IMR-90 (cell line): ENCODE measurements at regions not wholly inside any gene's neighbourhood (a gene's known extent, or its start where the extent isn't known, plus 50 kb on each side); places are given as distances from the start of the nearest gene placed in this dataset.

Experiments
- ATAC-seq: fragments of 200-7000 bp; cut with Tn5 transposase; 2 replicates; pipeline ENCODE4 v1.9.1; 2020; ENCODE audit warnings: low read depth, mild to moderate bottlenecking, moderate library complexity
- BruUV-seq: library from RNA; stranded (reverse); fragments of 400-500 nt; replicated peaks from 2 replicates; lab custom pipeline; 2021; lab: Mats Ljungman, UMichigan
- CTCF ChIA-PET: fragments of 300-600 bp; formaldehyde crosslinking; extraction: SDS; loops from one replicate; lab custom pipeline; 2021; ENCODE audit warnings: antibody characterized with exemption; lab: Yijun Ruan, JAX
- POLR2A ChIA-PET: fragments of 300-600 bp; sonication (Branson Sonifier 250); formaldehyde crosslinking; loops from one replicate; lab custom pipeline; 2022; ENCODE audit warnings: antibody characterized with exemption; ENCODE audit not compliant: unreplicated experiment; lab: Charles Lee
- DNase-seq: peaks from one replicate; pipeline ENCODE4 v3.0.0; 2013
- H2AFZ ChIP-seq: replicated peaks from 2 replicates; pipeline ENCODE3; 2013; ENCODE audit warnings: low read length, mild to moderate bottlenecking; ENCODE audit not compliant: poor library complexity
- H2AK5ac ChIP-seq: 2 replicates; pipeline ENCODE4 v1.6.1; 2013; ENCODE audit warnings: low read depth, low read length, inconsistent platforms
- H2AK9ac ChIP-seq: replicated peaks from 2 replicates; pipeline ENCODE3; 2013; ENCODE audit warnings: mild to moderate bottlenecking, low read depth, low read length, moderate library complexity; ENCODE audit not compliant: poor library complexity
- H2BK120ac ChIP-seq: 2 replicates; pipeline ENCODE4 v1.6.1; 2013; ENCODE audit warnings: low read depth, low read length, inconsistent platforms
- H2BK15ac ChIP-seq: 3 replicates; pipeline ENCODE4 v1.6.1; 2013; ENCODE audit warnings: low read depth, low read length, inconsistent platforms
- H2BK20ac ChIP-seq: 2 replicates; pipeline ENCODE4 v1.6.1; 2013; ENCODE audit warnings: low read depth, mild to moderate bottlenecking, inconsistent platforms, low read length, moderate library complexity
- H2BK5ac ChIP-seq: 2 replicates; pipeline ENCODE4 v1.6.1; 2013; ENCODE audit warnings: mild to moderate bottlenecking, low read depth, low read length, inconsistent platforms; ENCODE audit not compliant: poor library complexity, severe bottlenecking
- H3K14ac ChIP-seq: replicated peaks from 2 replicates; pipeline ENCODE4 v1.6.1; 2013; ENCODE audit warnings: low read depth, low read length, inconsistent platforms
- H3K18ac ChIP-seq: 2 replicates; pipeline ENCODE4 v1.6.1; 2013; ENCODE audit warnings: low read depth, low read length, control low read depth
- H3K23ac ChIP-seq: 2 replicates; pipeline ENCODE4 v1.6.1; 2013; ENCODE audit warnings: low read depth, low read length, inconsistent platforms
- H3K27ac ChIP-seq: 2 replicates; pipeline ENCODE4 v1.5.1; 2013; ENCODE audit warnings: mild to moderate bottlenecking, control low read depth, low read length; ENCODE audit not compliant: insufficient read depth
- H3K27me3 ChIP-seq: 2 replicates; pipeline ENCODE4 v1.6.1; 2013; ENCODE audit warnings: low read length; ENCODE audit not compliant: control insufficient read depth, insufficient read depth
- H3K36me3 ChIP-seq: 2 replicates; pipeline ENCODE4 v1.6.1; 2013; ENCODE audit warnings: low read length, mixed read lengths; ENCODE audit not compliant: control insufficient read depth, insufficient read depth
- H3K4ac ChIP-seq: 2 replicates; pipeline ENCODE4 v1.6.1; 2013; ENCODE audit warnings: low read depth, low read length, inconsistent platforms
- H3K4me1 ChIP-seq: 2 replicates; pipeline ENCODE4 v1.6.1; 2013; ENCODE audit warnings: low read length, mixed read lengths; ENCODE audit not compliant: control insufficient read depth, insufficient read depth
- H3K4me2 ChIP-seq: 2 replicates; pipeline ENCODE4 v1.6.1; 2013; ENCODE audit warnings: low read depth, mild to moderate bottlenecking, control low read depth, low read length, moderate library complexity
- H3K4me3 ChIP-seq: 2 replicates; pipeline ENCODE4 v1.5.1; 2013; ENCODE audit warnings: low read depth, mild to moderate bottlenecking, control low read depth, low read length, moderate library complexity; ENCODE audit not compliant: insufficient read depth
- H3K56ac ChIP-seq: 2 replicates; pipeline ENCODE4 v1.6.1; 2013; ENCODE audit warnings: low read length, inconsistent platforms; ENCODE audit not compliant: insufficient read depth; ENCODE audit errors: extremely low read depth
- H3K79me1 ChIP-seq, 2 experiments: 2 replicates each; pipeline ENCODE4 v1.6.1; 2013; ENCODE audit warnings: low read length in 2 of 2, inconsistent platforms in 1 of 2, low read depth in 1 of 2
- H3K9ac ChIP-seq: 2 replicates; pipeline ENCODE4 v1.6.1; 2013; ENCODE audit warnings: low read depth, low read length, control low read depth
- H3K9me1 ChIP-seq: 2 replicates; pipeline ENCODE4 v1.6.1; 2013; ENCODE audit warnings: low read length, inconsistent platforms; ENCODE audit not compliant: insufficient read depth
- H3K9me3 ChIP-seq: 2 replicates; pipeline ENCODE4 v1.6.1; 2013; ENCODE audit warnings: low read length; ENCODE audit not compliant: control insufficient read depth, insufficient read depth
- H4K20me1 ChIP-seq: 2 replicates; pipeline ENCODE4 v1.6.1; 2013; ENCODE audit warnings: low read length, inconsistent platforms; ENCODE audit not compliant: insufficient read depth
- H4K5ac ChIP-seq: 2 replicates; pipeline ENCODE4 v1.6.1; 2013; ENCODE audit warnings: mild to moderate bottlenecking, low read depth, low read length, control low read depth
- H4K8ac ChIP-seq, 2 experiments: 2 replicates each; pipeline ENCODE4 v1.6.1; 2013; ENCODE audit warnings: low read depth in 2 of 2, low read length in 2 of 2, control low read depth in 1 of 2, inconsistent platforms in 1 of 2
- H4K91ac ChIP-seq: 2 replicates; pipeline ENCODE4 v1.6.1; 2013; ENCODE audit warnings: low read depth, low read length, inconsistent platforms; ENCODE audit not compliant: insufficient read depth
- MAFK ChIP-seq: IDR thresholded peaks from 2 replicates; pipeline ENCODE4 v1.6.1; 2012; ENCODE audit warnings: low read depth, low read length, improper control_type of control experiment
- RAD21 ChIP-seq: IDR thresholded peaks from 2 replicates; pipeline ENCODE4 v1.6.1; 2012; ENCODE audit warnings: low read length, improper control_type of control experiment
- WGBS, 2 experiments: methylation state at CpG; one replicate each; pipeline versions ENCODE4 v1.1.5 to v1.1.7; 2013; ENCODE audit warnings: missing lambda C conversion rate in 2 of 2; ENCODE audit not compliant: insufficient read length in 1 of 2; ENCODE audit errors: extremely low coverage in 2 of 2; 5-methylcytosine and 5-hydroxymethylcytosine counted together
- dilution Hi-C: fragments of 300-500 bp; cut with HindIII; formaldehyde crosslinking; loops from one replicate; pipeline ENCODE4 v1.14.3; 2018; ENCODE audit warnings: low sequenced_read_pairs; ENCODE audit not compliant: unreplicated experiment
- in situ Hi-C: fragments of 300-500 bp; cut with MboI; formaldehyde crosslinking; loops from 3 replicates; pipeline ENCODE4 v1.14.3; 2019; ENCODE audit warnings: low sequenced_read_pairs, inconsistent platforms, mixed read lengths
- intact Hi-C: fragments of 100-400 bp; cut with micrococcal nuclease; formaldehyde crosslinking; loops from 2 replicates; pipeline ENCODE4 v1.10.0; 2022

DNA sequence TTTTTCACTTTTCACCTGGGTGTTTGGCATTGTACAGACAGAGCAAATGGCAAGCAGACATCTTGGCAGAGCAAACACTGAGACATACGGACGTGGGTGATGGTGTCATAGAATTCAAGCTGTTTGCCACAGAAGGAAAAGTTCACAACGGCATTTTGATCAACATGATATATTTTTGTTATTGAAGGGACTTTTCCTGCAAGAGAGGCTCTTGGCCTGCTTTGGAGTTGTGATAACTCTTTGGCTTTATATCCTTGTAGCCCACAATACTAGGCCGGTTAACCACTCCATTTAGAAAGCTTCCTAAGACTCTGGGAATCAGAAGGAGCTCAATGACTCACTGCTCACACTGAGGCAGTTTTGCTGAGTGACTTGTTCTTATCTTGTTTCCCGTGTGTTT, 1038.3 kb downstream of the TLE1 start:
- intact Hi-C loops: no loop called here
- DNase-seq (peak; percentile 84), ATAC-seq (peak; percentile 61)
- H2AK5ac ChIP-seq: 0 out of 2 replicates have a peak overlapping the region, but pooled peaks have one; percentile 59
- WGBS, 2 experiments: 0% methylated on average over 1 of the region's 5 CpGs; no CpG with 5 or more reads in 1 of the 2 experiments
- TF ChIP-seq RAD21 (no peak), MAFK (peak; percentile 29; the same call in 1 of the 2 replicates)
- H2AFZ ChIP-seq: no peak overlapping the region
- H3K4me1 ChIP-seq: peaks cover 3% of the 10 kb centered on the region
- no peak overlapping the region for H3K4ac ChIP-seq
- no peaks in the 10 kb centered on the region for H3K79me1 ChIP-seq
- no peaks in the 10 kb centered on the region for H3K9me3 ChIP-seq
- no peaks in the 10 kb centered on the region for H4K20me1 ChIP-seq
- H3K4me3 ChIP-seq: no peak overlapping the region
- H2BK120ac ChIP-seq: no peak overlapping the region
- no peaks in the 10 kb centered on the region for H3K27me3 ChIP-seq
- H3K23ac ChIP-seq: no peak overlapping the region
- no TSS peak for BruUV-seq
- no peak overlapping the region for H3K56ac ChIP-seq
- H3K18ac ChIP-seq: peak overlapping the region; percentile 76; the same call in 1 of the 2 replicates
- H2AK9ac ChIP-seq: no peak overlapping the region
- in situ Hi-C loops: no loop called here
- no peak overlapping the region for H2BK20ac ChIP-seq
- ChIA-PET POLR2A (no interaction called here), CTCF (no interaction called here)
- peak overlapping the region; percentile 20 for H2BK5ac ChIP-seq
- H3K9me1 ChIP-seq: no peaks in the 10 kb centered on the region
- peak overlapping the region in 1 of 2 experiments; percentile 44; a peak in 1 of 4 replicates for H4K8ac ChIP-seq
- no peak overlapping the region; the same call in 2 of the 3 replicates for H2BK15ac ChIP-seq
- dilution Hi-C loops: no loop called here
- no peaks in the 10 kb centered on the region for H3K36me3 ChIP-seq
- peak overlapping the region; percentile 9; the same call in 1 of the 2 replicates for H3K4me2 ChIP-seq
- H3K9ac ChIP-seq: no peak overlapping the region
- H3K14ac ChIP-seq: no peak overlapping the region; the same call in 1 of the 2 replicates
- H4K91ac ChIP-seq: no peak overlapping the region
- H3K27ac ChIP-seq: no peak overlapping the region
- peak overlapping the region; percentile 63; the same call in 1 of the 2 replicates for H4K5ac ChIP-seq
